IMR-90 (cell line): ENCODE measurements at regions not wholly inside any gene's neighbourhood (a gene's known extent, or its start where the extent isn't known, plus 50 kb on each side); places are given as distances from the start of the nearest gene placed in this dataset.
A peak's percentile ranks its signal among the peaks of the same experiment; 100 is the strongest.

Experiments used
- ATAC-seq: fragments of 200-7000 bp; cut with Tn5 transposase; 2 replicates; pipeline ENCODE4 v1.9.1; 2020; ENCODE audit warnings: low read depth, mild to moderate bottlenecking, moderate library complexity
- BruUV-seq: library from RNA; stranded (reverse); fragments of 400-500 nt; replicated peaks from 2 replicates; lab custom pipeline; 2021; lab: Mats Ljungman, UMichigan
- CTCF ChIA-PET: fragments of 300-600 bp; formaldehyde crosslinking; extraction: SDS; loops from one replicate; lab custom pipeline; 2021; ENCODE audit warnings: antibody characterized with exemption; lab: Yijun Ruan, JAX
- POLR2A ChIA-PET: fragments of 300-600 bp; sonication (Branson Sonifier 250); formaldehyde crosslinking; loops from one replicate; lab custom pipeline; 2022; ENCODE audit warnings: antibody characterized with exemption; ENCODE audit not compliant: unreplicated experiment; lab: Charles Lee
- DNase-seq: peaks from one replicate; pipeline ENCODE4 v3.0.0; 2013
- H2AFZ ChIP-seq: replicated peaks from 2 replicates; pipeline ENCODE3; 2013; ENCODE audit warnings: low read length, mild to moderate bottlenecking; ENCODE audit not compliant: poor library complexity
- H2AK5ac ChIP-seq: 2 replicates; pipeline ENCODE4 v1.6.1; 2013; ENCODE audit warnings: low read depth, low read length, inconsistent platforms
- H2AK9ac ChIP-seq: replicated peaks from 2 replicates; pipeline ENCODE3; 2013; ENCODE audit warnings: mild to moderate bottlenecking, low read depth, low read length, moderate library complexity; ENCODE audit not compliant: poor library complexity
- H2BK120ac ChIP-seq: 2 replicates; pipeline ENCODE4 v1.6.1; 2013; ENCODE audit warnings: low read depth, low read length, inconsistent platforms
- H2BK15ac ChIP-seq: 3 replicates; pipeline ENCODE4 v1.6.1; 2013; ENCODE audit warnings: low read depth, low read length, inconsistent platforms
- H2BK20ac ChIP-seq: 2 replicates; pipeline ENCODE4 v1.6.1; 2013; ENCODE audit warnings: low read depth, mild to moderate bottlenecking, inconsistent platforms, low read length, moderate library complexity
- H2BK5ac ChIP-seq: 2 replicates; pipeline ENCODE4 v1.6.1; 2013; ENCODE audit warnings: mild to moderate bottlenecking, low read depth, low read length, inconsistent platforms; ENCODE audit not compliant: poor library complexity, severe bottlenecking
- H3K14ac ChIP-seq: replicated peaks from 2 replicates; pipeline ENCODE4 v1.6.1; 2013; ENCODE audit warnings: low read depth, low read length, inconsistent platforms
- H3K18ac ChIP-seq: 2 replicates; pipeline ENCODE4 v1.6.1; 2013; ENCODE audit warnings: low read depth, low read length, control low read depth
- H3K23ac ChIP-seq: 2 replicates; pipeline ENCODE4 v1.6.1; 2013; ENCODE audit warnings: low read depth, low read length, inconsistent platforms
- H3K27ac ChIP-seq: 2 replicates; pipeline ENCODE4 v1.5.1; 2013; ENCODE audit warnings: mild to moderate bottlenecking, control low read depth, low read length; ENCODE audit not compliant: insufficient read depth
- H3K27me3 ChIP-seq: 2 replicates; pipeline ENCODE4 v1.6.1; 2013; ENCODE audit warnings: low read length; ENCODE audit not compliant: control insufficient read depth, insufficient read depth
- H3K36me3 ChIP-seq: 2 replicates; pipeline ENCODE4 v1.6.1; 2013; ENCODE audit warnings: low read length, mixed read lengths; ENCODE audit not compliant: control insufficient read depth, insufficient read depth
- H3K4ac ChIP-seq: 2 replicates; pipeline ENCODE4 v1.6.1; 2013; ENCODE audit warnings: low read depth, low read length, inconsistent platforms
- H3K4me1 ChIP-seq: 2 replicates; pipeline ENCODE4 v1.6.1; 2013; ENCODE audit warnings: low read length, mixed read lengths; ENCODE audit not compliant: control insufficient read depth, insufficient read depth
- H3K4me2 ChIP-seq: 2 replicates; pipeline ENCODE4 v1.6.1; 2013; ENCODE audit warnings: low read depth, mild to moderate bottlenecking, control low read depth, low read length, moderate library complexity
- H3K4me3 ChIP-seq: 2 replicates; pipeline ENCODE4 v1.5.1; 2013; ENCODE audit warnings: low read depth, mild to moderate bottlenecking, control low read depth, low read length, moderate library complexity; ENCODE audit not compliant: insufficient read depth
- H3K56ac ChIP-seq: 2 replicates; pipeline ENCODE4 v1.6.1; 2013; ENCODE audit warnings: low read length, inconsistent platforms; ENCODE audit not compliant: insufficient read depth; ENCODE audit errors: extremely low read depth
- H3K79me1 ChIP-seq, 2 experiments: 2 replicates each; pipeline ENCODE4 v1.6.1; 2013; ENCODE audit warnings: low read length in 2 of 2, inconsistent platforms in 1 of 2, low read depth in 1 of 2
- H3K9ac ChIP-seq: 2 replicates; pipeline ENCODE4 v1.6.1; 2013; ENCODE audit warnings: low read depth, low read length, control low read depth
- H3K9me1 ChIP-seq: 2 replicates; pipeline ENCODE4 v1.6.1; 2013; ENCODE audit warnings: low read length, inconsistent platforms; ENCODE audit not compliant: insufficient read depth
- H3K9me3 ChIP-seq: 2 replicates; pipeline ENCODE4 v1.6.1; 2013; ENCODE audit warnings: low read length; ENCODE audit not compliant: control insufficient read depth, insufficient read depth
- H4K20me1 ChIP-seq: 2 replicates; pipeline ENCODE4 v1.6.1; 2013; ENCODE audit warnings: low read length, inconsistent platforms; ENCODE audit not compliant: insufficient read depth
- H4K5ac ChIP-seq: 2 replicates; pipeline ENCODE4 v1.6.1; 2013; ENCODE audit warnings: mild to moderate bottlenecking, low read depth, low read length, control low read depth
- H4K8ac ChIP-seq, 2 experiments: 2 replicates each; pipeline ENCODE4 v1.6.1; 2013; ENCODE audit warnings: low read depth in 2 of 2, low read length in 2 of 2, control low read depth in 1 of 2, inconsistent platforms in 1 of 2
- H4K91ac ChIP-seq: 2 replicates; pipeline ENCODE4 v1.6.1; 2013; ENCODE audit warnings: low read depth, low read length, inconsistent platforms; ENCODE audit not compliant: insufficient read depth
- BHLHE40 ChIP-seq: fragments of 150-350 bp; IDR thresholded peaks from 2 replicates; pipeline ENCODE4 v1.6.1; 2016; ENCODE audit warnings: mild to moderate bottlenecking, low read depth, low read length
- CEBPB ChIP-seq: IDR thresholded peaks from 2 replicates; pipeline ENCODE4 v1.6.1; 2012; ENCODE audit warnings: low read depth, low read length, improper control_type of control experiment
- CHD1 ChIP-seq: IDR thresholded peaks from 2 replicates; pipeline ENCODE4 v1.6.1; 2012; ENCODE audit warnings: low read depth, low read length, improper control_type of control experiment
- CTCF ChIP-seq: conservative IDR thresholded peaks from 2 replicates; pipeline ENCODE4 v1.5.1; 2012; ENCODE audit warnings: mild to moderate bottlenecking, low read depth, low read length, improper control_type of control experiment
- ELK1 ChIP-seq: fragments of 150-350 bp; IDR thresholded peaks from 2 replicates; pipeline ENCODE4 v1.6.1; 2016; ENCODE audit warnings: low read depth, mild to moderate bottlenecking, low read length, moderate library complexity, borderline replicate concordance
- FOS ChIP-seq: fragments of 150-350 bp; IDR thresholded peaks from 2 replicates; pipeline ENCODE4 v1.6.1; 2016; ENCODE audit warnings: low read depth, low read length
- MAZ ChIP-seq: IDR thresholded peaks from 2 replicates; pipeline ENCODE4 v1.6.1; 2012; ENCODE audit warnings: low read depth, mild to moderate bottlenecking, low read length, improper control_type of control experiment, moderate library complexity, borderline replicate concordance
- MXI1 ChIP-seq: IDR thresholded peaks from 2 replicates; pipeline ENCODE4 v1.6.1; 2012; ENCODE audit warnings: low read depth, mild to moderate bottlenecking, low read length, moderate library complexity, borderline replicate concordance
- NFE2L2 ChIP-seq: fragments of 150-350 bp; IDR thresholded peaks from 2 replicates; pipeline ENCODE4 v1.6.1; 2016; ENCODE audit warnings: low read depth, mild to moderate bottlenecking, low read length
- POLR2A ChIP-seq: IDR thresholded peaks from 2 replicates; pipeline ENCODE4 v1.6.1; 2012; ENCODE audit warnings: mild to moderate bottlenecking, low read depth, low read length
- RAD21 ChIP-seq: IDR thresholded peaks from 2 replicates; pipeline ENCODE4 v1.6.1; 2012; ENCODE audit warnings: low read length, improper control_type of control experiment
- RCOR1 ChIP-seq: IDR thresholded peaks from 2 replicates; pipeline ENCODE4 v1.6.1; 2012; ENCODE audit warnings: mild to moderate bottlenecking, low read length, improper control_type of control experiment; ENCODE audit not compliant: insufficient replicate concordance
- RFX5 ChIP-seq: IDR thresholded peaks from 2 replicates; pipeline ENCODE4 v1.8.0; 2012; ENCODE audit warnings: low read depth, mild to moderate bottlenecking, low read length, moderate library complexity
- SMC3 ChIP-seq: fragments of 150-350 bp; IDR thresholded peaks from 2 replicates; pipeline ENCODE4 v1.6.1; 2016; ENCODE audit warnings: low read depth, mild to moderate bottlenecking, antibody characterized with exemption, low read length, moderate library complexity
- USF2 ChIP-seq: fragments of 150-350 bp; IDR thresholded peaks from 2 replicates; pipeline ENCODE4 v1.6.1; 2017; ENCODE audit warnings: mild to moderate bottlenecking, antibody characterized with exemption, low read length, low read depth
- WGBS, 2 experiments: methylation state at CpG; one replicate each; pipeline versions ENCODE4 v1.1.5 to v1.1.7; 2013; ENCODE audit warnings: missing lambda C conversion rate in 2 of 2; ENCODE audit not compliant: insufficient read length in 1 of 2; ENCODE audit errors: extremely low coverage in 2 of 2; 5-methylcytosine and 5-hydroxymethylcytosine counted together
- dilution Hi-C: fragments of 300-500 bp; cut with HindIII; formaldehyde crosslinking; loops from one replicate; pipeline ENCODE4 v1.14.3; 2018; ENCODE audit warnings: low sequenced_read_pairs; ENCODE audit not compliant: unreplicated experiment
- in situ Hi-C: fragments of 300-500 bp; cut with MboI; formaldehyde crosslinking; loops from 3 replicates; pipeline ENCODE4 v1.14.3; 2019; ENCODE audit warnings: low sequenced_read_pairs, inconsistent platforms, mixed read lengths
- intact Hi-C: fragments of 100-400 bp; cut with micrococcal nuclease; formaldehyde crosslinking; loops from 2 replicates; pipeline ENCODE4 v1.10.0; 2022

- no peaks in the 10 kb centered on the region for H3K79me1 ChIP-seq
- in situ Hi-C loops (no loop called here), intact Hi-C loops (loop anchor here (5.0 to 10.0 kb wide), 4 partner anchors 264 to 1554 kb away; no protein-coding TSS in a partner anchor), dilution Hi-C loops (no loop called here)
- peak overlapping the region; percentile 66 for H3K4me3 ChIP-seq
- no peak for DNase-seq
- H2AK5ac ChIP-seq, result no peak overlapping the region
- peaks cover 4% of the 10 kb centered on the region for H3K27me3 ChIP-seq
- ChIA-PET CTCF (interaction anchor here (2.0 kb wide), 1 partner anchor 9 kb away, joined by 9 read pairs; no protein-coding TSS in a partner anchor), POLR2A (no interaction called here)
- H4K20me1 ChIP-seq, result no peaks in the 10 kb centered on the region
- H3K4ac ChIP-seq, result peak overlapping the region; percentile 45; the same call in 1 of the 2 replicates
- H2AFZ ChIP-seq, result peak overlapping the region; percentile 89
- peak overlapping the region; percentile 53 for H3K4me2 ChIP-seq
- no peak overlapping the region for H3K27ac ChIP-seq
- H2BK120ac ChIP-seq, result peak overlapping the region; percentile 57; the same call in 1 of the 2 replicates
- no peaks in the 10 kb centered on the region for H3K4me1 ChIP-seq
- no peak overlapping the region for H2BK20ac ChIP-seq
- no peaks in the 10 kb centered on the region; the same call in 1 of the 2 replicates for H3K9me3 ChIP-seq
- H4K8ac ChIP-seq, result no peak overlapping the region
- no peak overlapping the region; the same call in 1 of the 2 replicates for H4K5ac ChIP-seq
- no peak overlapping the region for H4K91ac ChIP-seq
- H3K14ac ChIP-seq, result peak overlapping the region; percentile 41; the same call in 1 of the 2 replicates
- H2AK9ac ChIP-seq, result peak overlapping the region; percentile 1
- ATAC-seq, result no peak
- peak overlapping the region; percentile 48; the same call in 1 of the 2 replicates for H3K23ac ChIP-seq
- no TSS peak for BruUV-seq
- H3K18ac ChIP-seq, result no peak overlapping the region; the same call in 1 of the 2 replicates
- H2BK5ac ChIP-seq, result no peak overlapping the region
- no peaks in the 10 kb centered on the region; the same call in 1 of the 2 replicates for H3K9me1 ChIP-seq
- 52% methylated on average over 3 of the region's 7 CpGs; no CpG with 5 or more reads in 1 of the 2 experiments for WGBS, 2 experiments
- no peak overlapping the region for H2BK15ac ChIP-seq
- H3K9ac ChIP-seq, result no peak overlapping the region
- H3K36me3 ChIP-seq, result no peaks in the 10 kb centered on the region
- no peak overlapping the region for H3K56ac ChIP-seq
- TF ChIP-seq POLR2A (no peak), CHD1 (no peak), CEBPB (no peak), MAZ (no peak), FOS (no peak), NFE2L2 (no peak), ELK1 (no peak), MXI1 (no peak), RCOR1 (no peak), CTCF (no peak), USF2 (no peak), RFX5 (no peak), BHLHE40 (no peak), SMC3 (no peak), RAD21 (no peak)
Observed at GRCh38 chr18:39840856-39841481, 2114.1 kb upstream of the PIK3C3 start.
